ENCODE measurements at regions not wholly inside any gene's neighbourhood (a gene's known extent, or its start where the extent isn't known, plus 50 kb on each side); places are given as distances from the start of the nearest gene placed in this dataset.
"Not testable (repeated sequence)": the region's sequence is repeated elsewhere in the genome, so short reads cannot be mapped to it uniquely, and the experiment has no call there.

GRCh38 chr1:79702336-79702999 is 695.9 kb upstream of the ADGRL4 start:
- DNase-seq; intact Hi-C loops (cut with DNase I): not testable (repeated sequence)

GRCh38 chr1:79695138-79695537 is 688.6 kb upstream of the ADGRL4 start:
- intact Hi-C loops (cut with DNase I): no loop called here

GRCh38 chr1:79694241-79694640 is 687.7 kb upstream of the ADGRL4 start:
- DNase-seq: no peak
- intact Hi-C loops (cut with DNase I): no loop called here

More at GRCh38 chr1:79695138-79695537, 688.6 kb upstream of the ADGRL4 start:
- DNase-seq: no peak

DNA sequence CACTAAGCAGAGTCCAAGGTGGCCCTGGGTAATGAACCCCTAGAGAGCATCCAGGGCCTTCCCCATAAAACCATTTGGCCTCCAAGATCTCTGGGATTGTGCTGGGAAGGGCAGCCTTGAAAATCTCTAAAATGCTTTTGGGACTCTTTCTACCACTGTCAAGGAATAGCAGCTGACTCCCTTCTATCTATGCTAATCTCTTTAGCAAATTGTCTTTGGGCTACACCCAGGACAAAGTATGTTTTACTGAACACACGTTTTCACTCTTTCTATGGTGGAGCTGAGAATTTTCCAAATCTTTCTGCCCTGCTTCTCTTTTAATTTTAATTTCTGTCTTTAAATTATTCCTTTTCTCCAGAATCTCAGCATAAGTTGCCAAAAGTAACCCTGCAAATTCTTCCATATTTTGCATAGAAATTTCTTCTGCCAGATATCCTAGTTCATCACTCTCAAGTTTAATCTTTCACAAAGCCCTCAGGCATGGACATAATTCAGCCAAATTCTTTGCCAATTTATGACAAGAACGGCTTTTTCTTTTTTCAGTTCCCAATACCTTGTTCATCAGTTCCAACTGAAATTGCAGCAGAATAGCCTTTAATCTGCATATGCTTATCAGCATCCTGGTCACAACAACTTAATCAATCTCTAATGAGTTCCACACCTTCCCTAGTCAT is 687.0 kb upstream of the ADGRL4 start:
- no peak for DNase-seq
- intact Hi-C loops (cut with DNase I): no loop called here

GRCh38 chr1:79692519-79692918 is 686.0 kb upstream of the ADGRL4 start:
- intact Hi-C loops (cut with DNase I): no loop called here
- no peak for DNase-seq

DNA sequence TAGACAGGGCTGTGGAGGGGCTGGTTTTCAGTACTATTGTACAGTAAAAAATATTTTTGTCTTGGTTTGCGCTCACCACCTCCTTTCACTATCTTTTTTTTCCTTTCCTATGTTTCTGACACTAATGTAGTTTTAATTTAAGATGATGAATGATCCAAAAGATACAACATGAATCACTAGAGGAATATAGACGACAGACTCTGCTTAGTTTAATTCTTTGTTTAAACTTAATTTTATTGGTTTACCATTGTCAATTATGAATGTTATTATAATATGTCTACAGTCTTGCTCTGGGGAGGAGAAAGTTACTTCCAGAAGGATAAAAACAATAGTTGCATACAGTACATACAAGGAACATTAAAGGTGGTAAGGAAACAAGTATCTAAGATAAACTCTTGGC is 682.4 kb upstream of the ADGRL4 start:
- intact Hi-C loops (cut with DNase I): no loop called here
- DNase-seq: no peak

DNA sequence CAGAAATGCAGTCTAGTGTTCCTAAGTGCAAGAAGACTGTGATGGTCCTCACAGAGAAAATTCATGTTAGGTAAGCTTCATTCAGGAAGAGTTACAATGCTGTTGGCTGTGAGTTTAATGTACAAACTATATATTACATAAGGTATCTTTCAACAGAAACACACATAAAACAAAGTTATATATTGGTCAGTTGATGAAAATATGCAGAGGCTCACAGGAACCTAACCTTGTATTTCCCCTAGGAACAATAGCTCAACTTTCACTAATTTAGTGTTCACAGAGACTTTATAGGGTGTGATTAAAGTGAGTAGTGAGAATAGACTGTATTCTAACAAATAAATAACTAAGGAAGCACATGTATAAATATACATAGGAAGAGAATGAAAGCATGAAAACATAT is 676.9 kb upstream of the ADGRL4 start:
- intact Hi-C loops (cut with DNase I): no loop called here
- no peak for DNase-seq

DNA sequence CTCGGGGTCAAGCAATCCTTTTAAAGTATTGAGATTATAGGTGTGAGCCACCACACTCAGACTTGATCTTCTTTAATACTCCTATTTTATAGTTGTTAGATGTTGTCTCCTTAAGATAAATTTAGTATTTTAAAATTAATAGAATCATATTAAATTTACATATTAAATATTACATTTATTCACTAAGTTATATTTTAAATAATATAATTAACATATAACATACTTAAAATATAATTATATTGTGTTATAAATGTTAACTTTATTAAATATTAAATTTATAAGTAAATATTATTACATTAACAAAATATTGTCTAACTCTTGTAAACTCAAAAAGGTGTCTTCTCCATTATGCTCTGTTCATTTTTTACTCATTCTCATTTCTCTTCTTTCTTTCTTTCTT is 675.9 kb upstream of the ADGRL4 start:
- no peak for DNase-seq
- intact Hi-C loops (cut with DNase I): no loop called here

- intact Hi-C loops (cut with DNase I): no loop called here
- DNase-seq: no peak
These were observed 674.9 kb upstream of the ADGRL4 start for GRCh38 chr1:79681382-79681781.

- DNase-seq: no peak
- intact Hi-C loops (cut with DNase I): no loop called here
These were observed 673.4 kb upstream of the ADGRL4 start for GRCh38 chr1:79679916-79680315.

DNA sequence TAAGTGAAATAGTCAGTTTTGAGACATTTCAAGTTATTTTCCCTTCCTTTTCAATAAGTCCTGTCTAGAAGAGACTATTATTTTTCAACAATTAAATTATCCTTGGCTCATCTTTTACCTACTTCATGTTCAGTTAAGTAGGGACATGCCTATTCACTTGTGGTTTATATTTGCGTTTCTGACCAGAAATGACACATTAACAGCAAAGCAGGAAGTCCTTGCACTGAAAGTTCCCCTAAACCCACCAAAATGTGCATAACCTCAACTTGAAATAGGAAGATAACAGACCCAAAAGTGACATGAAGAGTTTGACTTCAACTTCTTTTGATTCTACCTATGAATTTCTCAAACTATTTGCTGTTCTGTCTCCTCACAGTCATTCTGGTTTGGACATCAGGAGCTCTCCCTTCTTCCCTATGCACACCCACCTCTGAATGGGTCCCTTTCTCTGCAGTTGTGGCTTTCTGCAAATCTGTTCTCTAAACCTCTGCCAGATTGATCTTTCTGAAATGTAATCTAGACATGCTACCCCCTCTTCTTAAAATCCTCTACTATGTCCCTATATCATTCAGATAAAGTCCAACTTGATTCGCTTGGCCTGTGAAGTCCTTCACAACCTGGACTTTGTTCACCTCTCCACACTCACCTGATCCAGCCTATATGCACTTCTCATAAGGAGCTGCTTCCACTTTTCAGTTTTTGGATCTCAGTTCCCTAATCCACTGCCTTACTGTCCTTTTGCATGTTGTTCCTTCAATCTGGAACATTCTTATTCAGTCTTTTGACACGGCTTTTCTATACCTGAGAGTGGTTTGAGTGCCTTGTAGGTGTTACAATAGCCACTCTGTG is 661.5 kb upstream of the ADGRL4 start:
- intact Hi-C loops (cut with DNase I): no loop called here

GRCh38 chr1:79667166-79667565 is 660.6 kb upstream of the ADGRL4 start:
- intact Hi-C loops (cut with DNase I): no loop called here
- no peak for DNase-seq

More for the DNA sequence above, 661.5 kb upstream of the ADGRL4 start:
- no peak for DNase-seq

DNA sequence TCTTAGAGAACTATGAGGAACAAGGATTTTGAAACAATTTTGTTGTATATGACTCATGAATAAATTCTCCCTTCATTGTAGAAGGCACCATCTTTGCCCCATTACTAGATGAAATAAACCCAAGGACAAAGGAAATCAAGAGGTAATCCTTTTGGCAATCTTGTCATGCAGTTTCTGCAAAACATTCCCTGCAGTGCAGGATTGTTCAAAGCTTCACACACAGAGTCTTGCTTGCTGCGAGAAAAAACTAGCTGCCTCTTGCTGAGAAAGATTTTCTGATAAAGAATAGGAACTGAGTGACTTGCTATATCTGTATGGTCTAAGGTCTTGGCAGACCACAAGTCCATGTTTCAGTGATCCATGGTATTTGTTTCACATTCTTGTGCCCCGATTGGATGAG is 657.4 kb upstream of the ADGRL4 start:
- intact Hi-C loops (cut with DNase I): no loop called here
- no peak for DNase-seq

DNA sequence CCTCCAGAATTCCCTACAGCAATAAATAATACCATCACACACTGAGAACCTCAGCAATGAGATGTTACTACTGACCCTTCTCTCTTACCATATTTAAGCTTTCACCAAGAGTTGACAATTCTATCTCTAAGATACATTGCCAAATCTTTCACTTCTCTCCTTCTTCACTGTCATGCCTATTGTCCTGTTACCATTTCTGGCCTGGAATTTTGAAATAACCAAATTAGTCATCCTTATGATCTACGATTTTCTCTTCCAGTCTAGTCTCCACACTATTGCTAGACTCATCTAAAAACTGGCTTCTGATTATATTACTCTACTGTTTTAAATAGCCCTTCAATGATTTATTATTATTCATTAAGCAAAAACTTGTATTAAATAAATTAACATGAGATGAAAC is 656.1 kb upstream of the ADGRL4 start:
- intact Hi-C loops (cut with DNase I): no loop called here
- no peak for DNase-seq

DNA sequence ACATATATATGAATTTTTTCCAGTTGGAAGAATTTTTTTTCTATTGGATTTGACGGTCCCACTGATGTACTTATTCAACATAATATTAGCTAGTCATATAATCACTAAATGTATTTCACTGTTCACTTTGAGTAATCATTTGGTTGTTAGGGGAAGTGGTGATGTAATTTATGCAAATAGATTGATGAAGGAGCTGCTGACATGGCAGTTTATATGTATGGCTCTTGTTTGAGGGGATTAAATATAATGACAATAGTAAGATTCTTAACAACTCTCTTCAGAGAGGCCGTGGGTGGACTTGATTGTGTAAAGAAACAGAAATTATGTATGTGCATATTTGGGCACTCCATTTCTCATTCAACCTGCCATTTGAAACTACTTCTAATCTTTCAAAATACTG is 653.6 kb upstream of the ADGRL4 start:
- intact Hi-C loops (cut with DNase I): no loop called here
- DNase-seq: no peak

DNA sequence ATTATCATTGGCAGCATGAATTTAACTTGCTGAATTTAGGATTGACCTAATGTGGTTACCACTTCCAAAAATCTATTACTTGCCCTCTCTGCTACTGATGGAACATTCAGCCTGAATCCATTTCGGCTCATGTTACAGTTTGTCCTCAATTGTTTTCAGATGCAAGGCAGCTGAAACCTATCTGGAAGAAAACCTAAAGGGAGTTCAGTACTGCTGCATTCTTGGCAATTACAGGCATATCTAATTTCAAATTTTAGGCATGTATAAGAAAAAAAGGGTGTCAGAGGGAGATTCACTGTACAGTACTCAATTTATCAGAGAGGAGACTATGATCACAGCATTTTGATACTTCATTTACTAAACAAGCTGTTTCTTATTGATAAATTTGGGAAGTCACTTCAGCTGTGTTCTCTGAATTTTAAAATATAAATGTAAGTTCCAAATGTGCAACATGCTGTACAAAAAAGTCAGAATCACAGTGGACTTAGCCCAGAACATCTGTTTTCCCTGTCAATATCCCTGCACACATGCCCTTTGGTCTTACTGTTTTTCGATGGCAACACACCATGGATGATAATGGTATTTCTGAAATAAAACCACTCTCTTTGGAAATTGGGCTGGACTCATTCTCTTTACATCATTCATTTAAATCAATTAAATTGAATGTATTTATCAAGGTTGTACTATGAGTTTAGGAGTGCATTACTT is 651.6 kb upstream of the ADGRL4 start:
- no peak for DNase-seq
- intact Hi-C loops (cut with DNase I): no loop called here

GRCh38 chr1:79655876-79656275 is 649.3 kb upstream of the ADGRL4 start:
- no peak for DNase-seq
- intact Hi-C loops (cut with DNase I): no loop called here

DNA sequence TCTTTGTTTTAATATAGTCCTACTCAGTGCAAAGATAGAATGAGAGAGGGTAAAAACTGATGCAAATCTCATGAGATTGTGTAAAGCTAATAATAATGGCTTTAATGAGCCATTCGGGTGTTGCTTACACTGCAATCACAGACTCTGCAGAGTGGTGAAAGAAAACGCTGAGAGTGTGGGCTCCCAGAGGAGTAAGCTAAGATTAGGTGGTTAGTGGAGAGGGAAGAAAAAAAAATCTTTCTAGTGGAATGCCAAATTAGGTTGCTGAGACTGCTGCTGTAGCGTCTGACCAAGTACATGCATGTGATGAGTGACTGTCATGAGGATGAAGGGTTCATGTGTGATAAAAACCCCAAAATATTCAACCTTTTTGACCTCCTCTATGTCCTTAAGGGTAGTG is 645.9 kb upstream of the ADGRL4 start:
- intact Hi-C loops (cut with DNase I): no loop called here
- no peak for DNase-seq

DNA sequence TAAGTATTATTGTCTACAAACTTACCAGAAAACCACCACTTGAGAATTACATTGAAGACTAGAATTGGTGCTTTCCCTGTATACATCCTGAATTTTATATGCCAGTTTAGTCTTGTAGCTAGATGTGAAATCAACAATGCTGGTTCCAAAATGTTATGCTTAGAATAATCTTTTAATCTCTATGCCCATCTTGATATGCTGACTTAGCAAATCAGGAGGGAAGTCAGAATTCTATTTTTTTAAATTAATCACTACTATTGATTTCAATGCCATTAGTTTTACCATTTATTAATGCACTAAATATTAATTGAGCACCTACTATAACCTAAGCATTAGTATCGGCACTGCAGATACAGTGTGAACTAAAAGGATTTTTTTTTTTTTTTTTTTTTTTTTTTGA is 641.6 kb upstream of the ADGRL4 start:
- no peak for DNase-seq
- intact Hi-C loops (cut with DNase I): no loop called here

DNA sequence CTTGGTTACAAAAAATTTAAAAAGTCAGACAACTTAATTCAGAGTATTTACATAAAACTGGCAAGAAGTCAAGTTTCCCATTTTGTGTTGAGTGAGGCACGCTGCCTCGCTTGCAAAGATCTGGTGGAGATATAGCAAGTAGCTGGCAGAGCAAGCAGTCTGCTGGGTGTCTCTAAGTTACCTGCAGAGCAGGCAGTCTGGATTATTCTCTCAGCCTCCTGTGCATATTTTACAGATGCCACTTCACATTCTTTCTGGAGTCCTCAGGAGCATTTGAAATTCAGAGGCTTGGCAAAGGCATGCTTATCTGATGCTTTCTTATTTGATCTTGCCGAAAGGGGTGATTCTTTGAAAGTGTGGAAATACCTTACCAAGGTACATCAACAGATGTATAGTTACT is 640.4 kb upstream of the ADGRL4 start:
- no peak for DNase-seq
- intact Hi-C loops (cut with DNase I): no loop called here
